ENCODE measurements at regions not wholly inside any gene's neighbourhood (a gene's known extent, or its start where the extent isn't known, plus 50 kb on each side); places are given as distances from the start of the nearest gene placed in this dataset.

- H3K9me3 ChIP-seq (ENCODE audit: low read depth, low read length): no peaks in the 10 kb centered on the region
- TF ChIP-seq FOXP2 (optimal IDR thresholded peaks at IDR 0.05; ENCODE audit: control extremely low read depth, extremely low read length, insufficient read depth): no peak
- no peak for TF ChIP-seq POLR2AphosphoS5 (IDR thresholded peaks at IDR 0.05; ENCODE audit: borderline replicate concordance, low read depth, low read length)
- TF ChIP-seq EZH2 (IDR thresholded peaks at IDR 0.05): no peak
- no peak overlapping the region for H3K9ac ChIP-seq (ENCODE audit: insufficient read length)
- peak overlapping the region; percentile 38; the same call in 1 of the 2 replicates for H3K27ac ChIP-seq
- no peak for DNase-seq (ENCODE audit: low read depth, low spot score)
- H3K4me3 ChIP-seq: no peak overlapping the region
- no peaks in the 10 kb centered on the region for H3K36me3 ChIP-seq (ENCODE audit: insufficient read depth, low read length)
These were observed 367.1 kb upstream of the ADGRL4 start for GRCh38 chr1:79373481-79374125.

- Histone ChIP-seq H3K27ac (no peak overlapping the region), H3K4me3 (no peak overlapping the region), H3K36me3 (ENCODE audit: insufficient read depth, low read length) (no peaks in the 10 kb centered on the region), H3K9ac (ENCODE audit: insufficient read length) (no peak overlapping the region), H3K9me3 (ENCODE audit: low read depth, low read length) (no peaks in the 10 kb centered on the region)
- DNase-seq (ENCODE audit: low read depth, low spot score): no peak
- no peak for TF ChIP-seq EZH2 (IDR thresholded peaks at IDR 0.05)
- no peak for TF ChIP-seq POLR2AphosphoS5 (IDR thresholded peaks at IDR 0.05; ENCODE audit: borderline replicate concordance, low read depth, low read length)
- no peak for TF ChIP-seq FOXP2 (optimal IDR thresholded peaks at IDR 0.05; ENCODE audit: control extremely low read depth, extremely low read length, insufficient read depth)
These were observed 365.3 kb upstream of the ADGRL4 start for GRCh38 chr1:79371802-79372201.

GRCh38 chr1:79369091-79369490 is 362.6 kb upstream of the ADGRL4 start:
- no peak overlapping the region for H3K27ac ChIP-seq
- no peaks in the 10 kb centered on the region for H3K9me3 ChIP-seq (ENCODE audit: low read depth, low read length)
- H3K36me3 ChIP-seq (ENCODE audit: insufficient read depth, low read length): no peaks in the 10 kb centered on the region
- TF ChIP-seq POLR2AphosphoS5 (IDR thresholded peaks at IDR 0.05; ENCODE audit: borderline replicate concordance, low read depth, low read length) (no peak), FOXP2 (optimal IDR thresholded peaks at IDR 0.05; ENCODE audit: control extremely low read depth, extremely low read length, insufficient read depth) (no peak), EZH2 (IDR thresholded peaks at IDR 0.05) (no peak)
- H3K4me3 ChIP-seq: no peak overlapping the region
- DNase-seq (ENCODE audit: low read depth, low spot score): no peak
- no peak overlapping the region for H3K9ac ChIP-seq (ENCODE audit: insufficient read length)

- DNase-seq (ENCODE audit: low read depth, low spot score): no peak
- Histone ChIP-seq H3K9me3 (ENCODE audit: low read depth, low read length) (no peaks in the 10 kb centered on the region), H3K36me3 (ENCODE audit: insufficient read depth, low read length) (no peaks in the 10 kb centered on the region), H3K9ac (ENCODE audit: insufficient read length) (no peak overlapping the region), H3K27ac (no peak overlapping the region), H3K4me3 (no peak overlapping the region)
- no peak for TF ChIP-seq FOXP2 (optimal IDR thresholded peaks at IDR 0.05; ENCODE audit: control extremely low read depth, extremely low read length, insufficient read depth)
- TF ChIP-seq POLR2AphosphoS5 (IDR thresholded peaks at IDR 0.05; ENCODE audit: borderline replicate concordance, low read depth, low read length): no peak
- no peak for TF ChIP-seq EZH2 (IDR thresholded peaks at IDR 0.05)
These were observed 358.4 kb upstream of the ADGRL4 start for GRCh38 chr1:79364896-79365295.

GRCh38 chr1:79363430-79363829 is 356.9 kb upstream of the ADGRL4 start:
- TF ChIP-seq EZH2 (IDR thresholded peaks at IDR 0.05): no peak
- no peak for TF ChIP-seq POLR2AphosphoS5 (IDR thresholded peaks at IDR 0.05; ENCODE audit: borderline replicate concordance, low read depth, low read length)
- TF ChIP-seq FOXP2 (optimal IDR thresholded peaks at IDR 0.05; ENCODE audit: control extremely low read depth, extremely low read length, insufficient read depth): no peak
- no peak overlapping the region for H3K9ac ChIP-seq (ENCODE audit: insufficient read length)
- no peak overlapping the region for H3K27ac ChIP-seq
- H3K4me3 ChIP-seq: no peak overlapping the region
- no peaks in the 10 kb centered on the region for H3K9me3 ChIP-seq (ENCODE audit: low read depth, low read length)
- H3K36me3 ChIP-seq (ENCODE audit: insufficient read depth, low read length): no peaks in the 10 kb centered on the region
- no peak for DNase-seq (ENCODE audit: low read depth, low spot score)

GRCh38 chr1:79362470-79362869 is 355.9 kb upstream of the ADGRL4 start:
- no peaks in the 10 kb centered on the region for H3K9me3 ChIP-seq (ENCODE audit: low read depth, low read length)
- no peak for TF ChIP-seq POLR2AphosphoS5 (IDR thresholded peaks at IDR 0.05; ENCODE audit: borderline replicate concordance, low read depth, low read length)
- TF ChIP-seq FOXP2 (optimal IDR thresholded peaks at IDR 0.05; ENCODE audit: control extremely low read depth, extremely low read length, insufficient read depth): no peak
- TF ChIP-seq EZH2 (IDR thresholded peaks at IDR 0.05): no peak
- no peak overlapping the region for H3K9ac ChIP-seq (ENCODE audit: insufficient read length)
- no peak for DNase-seq (ENCODE audit: low read depth, low spot score)
- no peak overlapping the region for H3K27ac ChIP-seq
- H3K36me3 ChIP-seq (ENCODE audit: insufficient read depth, low read length): no peaks in the 10 kb centered on the region
- H3K4me3 ChIP-seq: no peak overlapping the region

GRCh38 chr1:79355090-79355489 is 348.6 kb upstream of the ADGRL4 start:
- H3K9ac ChIP-seq (ENCODE audit: insufficient read length): no peak overlapping the region
- TF ChIP-seq EZH2 (IDR thresholded peaks at IDR 0.05) (no peak), FOXP2 (optimal IDR thresholded peaks at IDR 0.05; ENCODE audit: control extremely low read depth, extremely low read length, insufficient read depth) (no peak), POLR2AphosphoS5 (IDR thresholded peaks at IDR 0.05; ENCODE audit: borderline replicate concordance, low read depth, low read length) (no peak)
- no peak overlapping the region for H3K4me3 ChIP-seq
- H3K36me3 ChIP-seq (ENCODE audit: insufficient read depth, low read length): no peaks in the 10 kb centered on the region
- DNase-seq (ENCODE audit: low read depth, low spot score): no peak
- no peaks in the 10 kb centered on the region for H3K9me3 ChIP-seq (ENCODE audit: low read depth, low read length)
- H3K27ac ChIP-seq: no peak overlapping the region

GRCh38 chr1:79353224-79353623 is 346.7 kb upstream of the ADGRL4 start:
- Histone ChIP-seq H3K36me3 (ENCODE audit: insufficient read depth, low read length) (no peaks in the 10 kb centered on the region), H3K27ac (no peak overlapping the region), H3K9me3 (ENCODE audit: low read depth, low read length) (no peaks in the 10 kb centered on the region), H3K9ac (ENCODE audit: insufficient read length) (no peak overlapping the region), H3K4me3 (no peak overlapping the region)
- TF ChIP-seq POLR2AphosphoS5 (IDR thresholded peaks at IDR 0.05; ENCODE audit: borderline replicate concordance, low read depth, low read length): no peak
- no peak for TF ChIP-seq FOXP2 (optimal IDR thresholded peaks at IDR 0.05; ENCODE audit: control extremely low read depth, extremely low read length, insufficient read depth)
- no peak for TF ChIP-seq EZH2 (IDR thresholded peaks at IDR 0.05)
- DNase-seq (ENCODE audit: low read depth, low spot score): no peak

GRCh38 chr1:79326875-79327274 is 320.3 kb upstream of the ADGRL4 start:
- Histone ChIP-seq H3K4me3 (no peak overlapping the region), H3K9me3 (ENCODE audit: low read depth, low read length) (no peaks in the 10 kb centered on the region; the same call in 1 of the 2 replicates), H3K9ac (ENCODE audit: insufficient read length) (no peak overlapping the region), H3K27ac (no peak overlapping the region), H3K36me3 (ENCODE audit: insufficient read depth, low read length) (no peaks in the 10 kb centered on the region)
- DNase-seq (ENCODE audit: low read depth, low spot score): no peak
- TF ChIP-seq POLR2AphosphoS5 (IDR thresholded peaks at IDR 0.05; ENCODE audit: borderline replicate concordance, low read depth, low read length): no peak
- no peak for TF ChIP-seq EZH2 (IDR thresholded peaks at IDR 0.05)
- TF ChIP-seq FOXP2 (optimal IDR thresholded peaks at IDR 0.05; ENCODE audit: control extremely low read depth, extremely low read length, insufficient read depth): no peak

Measured in SK-N-MC (cell line).